HG03039 (cell line): ENCODE measurements at regions not wholly inside any gene's neighbourhood (a gene's known extent, or its start where the extent isn't known, plus 50 kb on each side); places are given as distances from the start of the nearest gene placed in this dataset.

Source experiments
- ATAC-seq: cut with Tn5 transposase; IDR thresholded peaks from one replicate; pipeline ENCODE4 v1.9.1; 2021; ENCODE audit warnings: mild to moderate bottlenecking, moderate library complexity; ENCODE audit not compliant: unreplicated experiment

- peak; percentile 72 for ATAC-seq
Measured at GRCh38 chr3:28726840-28727239, 378.2 kb upstream of the AZI2 start.

DNA sequence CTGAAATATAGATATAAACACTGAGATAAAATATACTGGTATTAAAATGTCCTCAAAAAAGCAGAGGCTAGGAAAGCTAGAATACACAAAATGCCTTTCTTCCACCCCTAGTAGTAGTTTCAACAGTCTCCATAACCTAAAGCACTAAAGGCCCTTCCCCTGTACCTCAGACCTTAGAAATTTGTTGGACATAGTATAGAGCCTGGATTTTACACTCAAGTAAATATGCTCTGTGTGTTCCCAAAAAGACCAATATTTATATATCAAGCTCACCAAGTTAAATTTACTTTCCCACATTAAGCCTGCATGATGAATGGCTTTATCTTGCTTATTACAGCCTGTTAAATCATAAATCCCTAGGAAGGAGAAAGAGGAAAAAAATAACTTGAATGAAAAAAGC is 378.7 kb upstream of the AZI2 start:
- no peak for ATAC-seq

DNA sequence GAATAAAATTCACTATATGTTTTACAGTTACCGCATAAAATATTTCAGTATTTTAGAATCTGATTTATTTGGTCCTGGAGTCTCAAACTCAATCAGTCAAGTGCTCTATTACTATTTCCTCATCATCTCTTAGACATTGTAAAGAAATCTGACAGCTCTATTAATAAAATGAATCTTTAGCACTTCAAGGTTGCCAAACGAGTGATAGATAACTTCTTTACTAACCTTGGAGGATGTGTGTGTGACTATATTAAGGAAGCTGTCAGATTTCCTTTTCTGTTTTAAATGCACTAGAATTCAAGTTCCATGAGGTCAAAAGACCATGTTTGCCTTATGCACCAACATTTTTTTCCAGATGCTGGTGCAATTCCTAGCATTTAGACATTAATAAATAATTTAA is 389.8 kb upstream of the AZI2 start:
- no peak for ATAC-seq

DNA sequence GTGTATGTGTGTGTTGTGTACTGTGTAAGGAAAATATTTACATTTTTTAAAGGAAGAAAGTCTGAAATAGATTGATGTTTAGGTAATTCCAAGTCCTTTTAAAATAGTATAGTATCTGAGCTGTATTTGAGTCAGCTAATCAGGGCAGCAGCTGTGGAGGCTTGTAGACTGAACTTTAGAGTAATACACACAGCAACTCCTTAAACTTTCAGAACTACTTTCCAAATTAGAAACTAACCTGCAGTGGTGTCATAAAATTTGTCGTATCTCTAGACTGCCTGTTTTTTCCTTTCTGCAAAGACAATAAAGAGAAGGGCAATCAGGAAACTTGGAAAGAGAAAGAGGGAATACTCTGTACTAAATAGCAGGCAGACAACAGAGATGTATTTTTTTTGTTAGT is 391.0 kb upstream of the AZI2 start:
- no peak for ATAC-seq

- no peak for ATAC-seq
Measured at GRCh38 chr3:28743271-28743670, 394.6 kb upstream of the AZI2 start.

- no peak for ATAC-seq
Measured at GRCh38 chr3:28743831-28744230, 395.2 kb upstream of the AZI2 start.

DNA sequence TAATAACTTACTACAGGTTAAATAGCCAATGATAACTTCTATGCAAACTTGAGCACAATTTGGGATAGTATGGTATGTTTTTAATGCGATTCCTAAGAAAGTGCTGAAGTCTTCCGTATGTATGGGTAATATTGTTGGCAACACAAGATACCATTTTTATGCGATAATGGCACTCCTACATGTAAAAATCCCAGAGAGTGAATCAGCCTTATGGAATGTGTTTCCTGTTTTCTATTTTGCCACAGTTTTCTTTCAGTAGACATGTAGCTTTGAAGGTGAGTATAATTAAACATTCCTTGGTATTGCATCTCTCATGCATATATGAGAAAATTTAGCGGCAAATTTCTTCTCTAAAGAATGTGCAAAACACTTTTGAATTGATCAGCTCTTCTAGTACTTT is 396.8 kb upstream of the AZI2 start:
- ATAC-seq: no peak

DNA sequence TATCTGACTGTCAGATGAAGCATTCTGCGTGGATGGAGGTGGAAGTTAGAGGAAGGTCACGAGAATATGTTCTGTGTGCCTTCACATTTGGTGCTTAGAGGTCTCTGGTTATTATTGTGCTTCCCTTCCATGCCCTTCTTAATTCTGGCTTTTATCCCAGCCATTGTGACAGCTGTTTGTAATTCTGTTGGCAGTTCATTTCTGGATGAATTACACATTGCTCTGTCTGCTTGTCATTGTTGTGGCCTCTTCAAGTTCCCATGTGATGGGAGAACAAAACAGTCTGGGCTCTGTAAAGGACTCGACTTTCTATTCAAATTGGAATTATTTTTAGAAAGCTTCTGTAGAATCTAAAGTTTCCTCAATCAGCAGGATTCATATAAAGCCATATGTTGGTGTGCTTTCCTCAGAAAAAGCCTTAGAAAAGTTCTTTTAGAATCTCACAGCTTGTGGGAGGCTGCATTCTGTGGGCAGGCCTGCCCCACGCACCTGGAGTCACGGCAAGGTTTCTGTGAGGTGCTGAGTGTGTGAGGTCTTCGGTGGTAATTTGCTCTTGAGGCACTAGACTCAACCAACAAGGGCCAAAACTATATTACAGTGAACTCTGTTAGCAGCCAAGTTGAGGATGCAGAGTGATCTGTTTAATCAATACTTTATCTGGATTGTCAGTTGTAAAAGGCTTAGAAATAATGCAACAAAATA is 397.4 kb upstream of the AZI2 start:
- no peak for ATAC-seq

DNA sequence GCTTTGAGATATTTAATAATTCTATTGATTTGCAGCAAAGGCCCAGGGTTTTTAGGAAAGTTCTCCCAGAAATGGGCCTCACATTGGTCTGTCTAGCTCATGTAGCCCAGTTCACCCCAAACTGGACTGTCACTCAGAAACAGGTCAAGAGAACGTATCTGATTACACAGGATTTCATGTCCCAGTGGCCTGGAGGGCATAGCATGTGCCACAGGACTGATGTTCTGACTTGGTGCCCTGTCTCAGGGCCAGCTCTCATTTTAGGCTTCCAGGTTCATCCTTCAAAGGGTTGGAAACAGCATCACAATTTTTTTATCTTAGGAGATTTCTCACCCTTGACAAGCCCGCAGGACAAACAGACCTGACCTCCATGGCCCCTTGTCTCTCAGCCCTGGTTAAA is 398.4 kb upstream of the AZI2 start:
- no peak for ATAC-seq

- ATAC-seq: no peak
Measured at GRCh38 chr3:28751864-28752263, 403.2 kb upstream of the AZI2 start.

GRCh38 chr3:28752290-28752689 is 403.7 kb upstream of the AZI2 start:
- ATAC-seq: no peak

DNA sequence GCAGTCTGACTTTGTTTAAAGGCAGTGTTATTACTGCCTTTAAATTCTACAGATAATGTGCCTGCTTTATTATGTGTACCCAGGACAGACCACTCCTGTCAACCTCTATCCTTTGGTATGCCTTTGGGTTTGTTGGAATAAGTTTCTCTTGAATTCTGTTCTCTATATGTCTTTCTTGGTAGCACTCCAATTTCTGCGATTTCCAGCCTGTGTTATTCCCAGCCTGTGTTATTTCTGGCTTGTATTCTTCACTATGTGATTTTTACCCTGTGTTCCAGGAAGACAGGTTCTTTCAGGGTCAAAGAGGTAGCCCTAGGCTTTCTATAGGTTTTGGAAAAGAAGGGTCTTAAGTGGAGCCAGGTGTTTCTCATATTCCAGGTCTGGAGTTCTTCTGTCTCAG is 407.4 kb upstream of the AZI2 start:
- ATAC-seq: no peak

DNA sequence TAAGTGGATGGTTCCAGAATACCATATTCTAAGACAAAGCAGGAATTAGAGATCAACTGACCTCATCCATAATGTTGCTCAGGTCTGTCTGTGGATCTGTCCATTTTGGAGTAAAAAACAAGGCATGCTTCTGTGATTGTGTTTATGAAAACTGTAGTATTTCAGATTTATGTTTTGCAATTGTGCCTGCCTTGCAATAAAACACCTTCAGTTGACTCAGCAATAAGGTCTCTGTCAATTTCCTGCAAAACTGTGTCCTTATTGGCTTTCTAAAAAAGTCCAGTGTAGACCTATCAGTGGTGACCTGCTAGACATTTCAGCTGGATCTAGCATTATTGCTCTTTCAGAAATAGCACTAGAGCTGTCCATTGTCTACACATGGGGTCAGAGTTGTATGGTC is 409.5 kb upstream of the AZI2 start:
- no peak for ATAC-seq

DNA sequence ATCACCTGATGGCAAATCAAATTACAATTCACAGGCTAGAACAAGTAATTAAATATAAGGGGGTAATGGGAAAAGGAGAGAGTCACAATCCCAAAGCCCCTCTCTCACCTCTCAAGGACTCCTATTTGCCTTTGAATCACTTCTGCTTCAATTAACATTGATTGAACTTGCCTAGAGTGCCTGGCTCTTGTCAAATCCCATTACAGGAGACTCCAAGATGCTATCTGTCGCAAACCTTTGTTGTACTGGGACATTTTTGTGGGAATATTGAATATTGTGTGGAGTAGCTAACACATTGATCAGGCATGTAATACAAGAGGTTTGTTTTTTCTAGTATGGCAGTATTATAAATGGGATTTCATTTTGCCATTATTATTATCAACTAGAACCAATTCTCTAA is 412.8 kb upstream of the AZI2 start:
- ATAC-seq: no peak

DNA sequence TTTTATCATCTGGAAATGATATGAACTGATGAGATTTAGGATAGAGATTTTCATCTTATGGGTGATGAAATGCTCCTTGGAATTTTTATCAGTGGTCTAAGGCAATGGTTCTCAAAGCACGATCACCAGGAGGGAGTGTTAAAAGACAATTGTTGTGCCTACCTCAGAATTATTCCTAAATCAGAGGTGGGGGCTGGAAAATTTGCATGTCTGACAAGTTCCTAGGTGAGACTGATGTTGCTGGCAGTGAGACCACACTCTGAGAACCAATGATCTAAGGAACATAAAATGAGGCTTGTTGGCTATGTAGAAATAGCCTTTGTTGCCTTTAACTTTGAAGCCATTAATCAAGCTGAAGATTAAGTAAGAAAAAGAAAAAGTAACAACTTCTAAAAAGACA is 416.6 kb upstream of the AZI2 start:
- ATAC-seq: no peak

DNA sequence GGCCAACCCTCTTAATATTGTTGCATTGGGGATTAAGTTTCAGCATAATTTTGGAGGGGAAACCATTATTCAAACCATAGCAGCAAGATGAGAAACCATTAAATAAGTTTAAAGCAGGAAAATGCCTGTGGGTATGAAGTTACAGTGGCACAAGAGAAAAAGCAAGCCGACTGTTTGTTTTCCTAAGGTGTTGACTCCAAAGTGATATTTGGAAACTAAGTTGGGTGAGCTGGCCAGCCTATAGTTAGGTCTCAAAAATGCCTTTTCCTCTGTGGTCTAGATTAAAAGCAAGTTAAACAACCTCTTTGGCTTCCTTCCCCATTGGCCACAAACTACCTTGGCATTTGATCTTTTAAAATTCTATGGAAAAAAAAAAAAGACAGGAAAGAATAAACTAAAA is 419.8 kb upstream of the AZI2 start:
- no peak for ATAC-seq

- ATAC-seq: no peak
Measured at GRCh38 chr3:28777806-28778475, 429.3 kb upstream of the AZI2 start.

DNA sequence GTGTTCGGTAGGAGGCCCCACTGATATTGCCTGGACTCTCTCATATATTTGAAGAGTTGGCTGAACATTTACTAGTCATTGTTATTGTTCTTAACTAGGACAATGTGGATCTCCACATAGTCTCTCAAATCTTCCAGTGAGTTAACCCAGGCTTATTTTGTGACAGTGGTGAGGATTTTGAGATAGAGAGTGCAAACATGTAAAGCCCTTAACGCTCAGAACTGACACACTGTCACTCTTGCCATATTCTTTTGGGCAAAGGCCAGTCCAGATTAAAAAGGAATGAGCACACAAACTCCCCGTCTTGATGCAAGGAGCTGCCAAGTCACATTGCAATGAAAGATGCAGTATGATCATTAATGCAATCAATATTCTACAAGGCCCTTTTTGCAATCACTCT is 431.9 kb upstream of the AZI2 start:
- ATAC-seq: no peak

DNA sequence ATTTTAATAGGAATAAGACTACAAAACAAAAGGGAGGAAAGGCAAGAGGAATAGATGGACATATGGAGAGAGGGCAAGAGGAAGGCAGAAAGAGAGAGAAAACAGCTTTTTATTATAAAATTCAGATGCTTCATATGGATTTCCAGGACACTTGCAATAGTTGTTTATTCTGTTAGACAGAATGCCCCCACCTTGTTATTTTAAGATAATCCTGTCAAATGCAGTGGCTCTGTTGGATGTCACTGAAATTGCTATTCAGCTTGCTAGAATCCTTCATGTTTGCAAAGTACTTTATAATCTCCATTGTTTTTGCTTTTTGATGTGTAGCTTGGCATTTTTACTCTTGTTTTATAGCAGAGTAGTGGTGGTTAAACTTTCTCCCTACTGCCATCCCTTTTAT is 432.4 kb upstream of the AZI2 start:
- no peak for ATAC-seq

DNA sequence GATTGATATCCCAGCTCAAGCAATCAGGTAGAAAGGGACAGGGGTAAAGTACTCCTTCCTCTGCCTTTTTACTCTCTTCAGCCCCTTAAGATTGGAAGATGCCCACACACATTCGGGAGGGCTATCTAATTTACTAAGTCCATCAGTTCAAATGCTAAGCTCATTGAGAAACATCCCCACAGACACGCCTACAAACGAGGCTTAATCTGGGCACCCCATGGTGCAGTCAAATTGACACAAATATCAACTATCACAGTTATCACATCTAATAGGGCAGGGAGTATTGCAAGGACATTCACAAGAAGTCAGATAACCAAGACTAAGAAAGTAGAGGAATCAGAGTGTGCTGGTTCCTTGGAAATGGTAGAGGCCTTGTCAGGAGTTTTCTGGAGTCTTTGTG is 437.8 kb upstream of the AZI2 start:
- ATAC-seq: no peak

DNA sequence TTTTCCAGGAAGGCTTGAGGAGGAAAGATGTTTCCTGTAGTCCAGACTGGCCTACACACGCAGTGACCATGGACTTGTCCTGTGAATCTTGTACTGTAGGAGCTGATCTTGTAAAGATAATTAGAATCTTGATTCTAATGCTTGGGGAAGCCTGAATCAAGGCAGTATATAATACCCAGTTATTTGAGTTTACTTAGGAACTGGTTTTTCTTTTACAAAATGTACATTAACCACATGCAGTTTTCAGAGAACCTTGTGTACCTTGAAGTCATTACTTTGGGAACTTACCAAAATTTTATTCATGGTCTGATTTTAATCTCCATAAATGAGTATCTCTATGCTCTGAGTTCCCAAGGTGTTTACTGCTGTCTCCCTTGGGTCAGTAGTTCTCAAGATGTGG is 439.9 kb upstream of the AZI2 start:
- ATAC-seq: no peak

DNA sequence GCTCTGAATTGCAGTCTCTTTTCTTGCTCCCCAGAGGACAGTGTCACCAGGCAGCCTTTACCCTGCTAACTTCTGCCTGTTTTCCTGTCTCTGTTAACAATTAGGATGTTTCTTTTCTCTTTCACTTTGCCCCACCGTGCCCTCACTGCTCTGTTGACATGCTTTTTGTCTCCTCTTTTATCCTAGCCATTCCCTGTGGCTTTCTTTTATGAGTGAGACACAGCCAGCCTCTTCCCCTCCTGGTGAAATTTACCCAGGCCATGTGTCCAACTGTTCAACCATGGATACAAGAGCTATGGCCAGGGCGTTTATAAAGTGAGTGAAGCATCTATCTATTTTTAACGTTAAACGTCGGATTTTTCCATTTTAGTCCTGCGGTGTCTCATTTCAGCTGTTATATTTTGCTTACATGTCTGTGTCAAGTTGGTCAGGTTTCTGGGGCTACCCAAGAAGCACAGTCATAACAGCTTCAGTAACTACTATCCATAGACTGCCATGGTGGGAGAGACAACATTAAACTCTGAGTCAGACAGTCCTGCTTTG is 443.2 kb upstream of the AZI2 start:
- ATAC-seq: no peak

- ATAC-seq: no peak
Measured at GRCh38 chr3:28792604-28793003, 444.0 kb upstream of the AZI2 start.
